Prostate gland (tissue), 2 donors: ENCODE measurements at regions not wholly inside any gene's neighbourhood (a gene's known extent, or its start where the extent isn't known, plus 50 kb on each side); places are given as distances from the start of the nearest gene placed in this dataset.

Experiments used
- CTCF ChIP-seq, 4 experiments: fragments of 200-600 bp in 2 of 4; fragments of 450-650 bp in 2 of 4; sonication (generic) in 2 of 4; IDR thresholded peaks; 1 replicate in 3 of 4; 2 replicates in 1 of 4; pipeline ENCODE4 v1.5.1; 2016 to 2019; ENCODE audit warnings: antibody characterized with exemption in 4 of 4, mild to moderate bottlenecking in 2 of 4, moderate library complexity in 2 of 4
- POLR2AphosphoS5 ChIP-seq: sonication (generic); formaldehyde crosslinking; IDR thresholded peaks from one replicate; pipeline ENCODE4 v1.6.1; 2017; ENCODE audit warnings: antibody characterized with exemption

- TF ChIP-seq POLR2AphosphoS5 (no peak), CTCF (IDR thresholded peaks at IDR 0.05) (no peak)
These were observed 734.5 kb downstream of the GALR1 start for GRCh38 chr18:77984178-77984577.
